Central memory CD4-positive, alpha-beta T cell (primary cell): ENCODE measurements at regions not wholly inside any gene's neighbourhood (a gene's known extent, or its start where the extent isn't known, plus 50 kb on each side); places are given as distances from the start of the nearest gene placed in this dataset.

Experiments
- DNase-seq: peaks from one replicate; pipeline ENCODE4 v3.0.0; 2022

- no peak for DNase-seq
Observed at GRCh38 chr6:50653253-50653652, 60.1 kb upstream of the TFAP2D start.

- no peak for DNase-seq
Observed at GRCh38 chr6:50654155-50654554, 59.2 kb upstream of the TFAP2D start.

GRCh38 chr6:50655848-50656453 is 57.4 kb upstream of the TFAP2D start:
- DNase-seq: no peak

DNA sequence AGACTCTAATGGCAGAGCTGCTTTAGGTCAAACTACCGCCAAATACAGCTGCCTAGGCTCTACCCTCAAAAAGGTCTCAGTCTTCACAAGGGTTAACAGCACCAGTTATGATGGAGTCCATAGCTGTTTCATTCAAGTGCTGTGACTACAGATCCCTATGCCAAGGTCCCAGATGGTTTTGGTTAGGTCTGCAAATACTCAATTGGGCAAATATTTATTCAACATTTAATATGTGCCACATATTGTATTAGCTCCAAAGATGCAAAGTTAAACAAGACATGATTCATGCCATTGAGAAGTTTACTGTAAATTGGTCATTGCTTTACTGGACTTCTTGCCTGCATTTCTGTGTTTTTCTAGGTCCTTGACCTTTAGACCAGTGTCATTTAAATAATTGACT is 55.8 kb upstream of the TFAP2D start:
- no peak for DNase-seq

- no peak for DNase-seq
Observed at GRCh38 chr6:50658561-50658960, 54.8 kb upstream of the TFAP2D start.

- DNase-seq: no peak
Observed at GRCh38 chr6:50661636-50662035, 51.7 kb upstream of the TFAP2D start.
